ENCODE measurements at regions not wholly inside any gene's neighbourhood (a gene's known extent, or its start where the extent isn't known, plus 50 kb on each side); places are given as distances from the start of the nearest gene placed in this dataset.

- DNase-seq = no peak
Measured at GRCh38 chr17:52212851-52213250, 54.3 kb upstream of the CA10 start.

GRCh38 chr17:52209507-52209906 lies 51.0 kb upstream of the CA10 start:
- no peak for DNase-seq

Measured in tongue (tissue), 1 donor.